GM21360 (cell line): ENCODE measurements at regions not wholly inside any gene's neighbourhood (a gene's known extent, or its start where the extent isn't known, plus 50 kb on each side); places are given as distances from the start of the nearest gene placed in this dataset.

Source experiments
- ATAC-seq: cut with Tn5 transposase; IDR thresholded peaks from one replicate; pipeline ENCODE4 v1.9.1; 2021; ENCODE audit warnings: mild to moderate bottlenecking, moderate library complexity; ENCODE audit not compliant: unreplicated experiment

DNA sequence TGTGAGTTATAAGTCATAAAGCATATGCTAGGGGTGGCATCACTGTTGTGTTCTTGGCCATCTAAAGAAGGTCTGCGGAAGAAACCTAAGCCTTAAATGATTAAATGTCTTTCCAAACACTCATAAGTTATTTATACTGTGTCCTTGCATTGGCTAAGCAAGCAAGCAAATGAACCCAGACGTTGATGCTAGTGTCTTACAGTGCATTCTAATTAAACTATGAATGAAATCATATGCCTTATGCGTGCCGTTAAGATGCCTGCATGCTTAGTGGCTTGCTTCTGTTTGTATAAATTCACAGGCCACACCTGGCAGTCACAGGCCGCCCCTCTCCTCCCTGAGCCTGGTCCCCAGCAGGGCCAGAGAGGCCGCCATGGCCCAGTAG, 49.9 kb downstream of the RIN2 start:
- no peak for ATAC-seq

- ATAC-seq = no peak
Measured at GRCh38 chr20:19808498-19808897, 50.4 kb downstream of the RIN2 start.

DNA sequence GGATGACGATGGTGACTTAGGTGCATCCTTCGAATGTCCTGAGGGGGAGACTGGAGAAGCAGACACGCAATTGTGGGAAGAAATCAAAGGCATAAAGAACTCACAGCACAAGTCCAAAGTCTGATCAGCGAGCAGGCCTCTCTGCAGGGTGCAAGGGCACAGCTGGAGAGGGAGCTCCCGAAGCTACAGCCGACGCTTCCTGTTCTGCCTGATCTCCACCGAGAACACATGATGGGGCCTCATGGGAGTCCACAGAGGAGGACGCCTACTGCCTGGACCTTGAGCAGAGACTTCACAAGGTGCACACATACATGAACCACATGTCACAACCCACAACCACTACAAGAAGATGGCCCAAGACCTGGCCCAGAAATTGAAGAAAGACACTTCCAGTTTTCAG, 51.4 kb downstream of the RIN2 start:
- ATAC-seq = no peak

DNA sequence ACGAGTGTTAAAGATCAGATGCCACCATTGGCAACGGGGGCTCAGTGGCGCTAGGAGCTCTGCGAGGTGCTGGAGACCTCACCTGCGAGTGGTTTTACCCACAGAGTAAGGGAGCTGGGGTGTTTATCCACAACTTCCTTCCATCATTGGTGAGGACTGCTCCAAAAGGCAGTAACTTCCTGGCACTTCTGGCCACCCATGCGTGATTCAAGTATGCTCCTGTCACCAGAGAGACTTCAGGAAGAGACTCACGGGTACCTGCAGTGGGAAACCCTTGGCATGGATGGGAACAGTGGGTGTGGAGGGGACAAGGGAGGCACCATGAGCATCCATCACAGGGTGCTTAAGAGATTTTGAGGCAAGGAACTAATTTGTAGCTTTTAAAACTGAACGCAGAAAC, 53.2 kb downstream of the RIN2 start:
- ATAC-seq = no peak

- no peak for ATAC-seq
Measured at GRCh38 chr20:19812056-19812455, 54.0 kb downstream of the RIN2 start.

DNA sequence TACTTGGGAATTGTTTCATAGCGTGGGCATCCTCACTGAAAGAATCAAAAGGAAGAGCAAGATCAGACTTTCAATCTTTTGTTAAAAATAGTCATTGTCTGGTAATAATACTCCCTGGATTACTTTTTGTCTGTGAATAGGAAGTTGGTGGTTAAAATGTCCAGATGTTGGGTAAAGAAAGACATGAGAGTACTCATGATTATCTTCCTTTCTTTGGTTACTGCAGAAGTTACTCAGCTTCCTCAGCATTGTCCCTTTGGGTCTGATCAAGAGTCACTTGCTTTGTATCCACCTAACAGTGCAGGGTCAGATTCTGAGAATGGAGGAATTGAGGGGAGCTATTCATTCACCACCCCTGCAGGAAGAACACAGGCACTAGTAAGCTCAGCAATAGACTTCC, 54.6 kb downstream of the RIN2 start:
- ATAC-seq = no peak

DNA sequence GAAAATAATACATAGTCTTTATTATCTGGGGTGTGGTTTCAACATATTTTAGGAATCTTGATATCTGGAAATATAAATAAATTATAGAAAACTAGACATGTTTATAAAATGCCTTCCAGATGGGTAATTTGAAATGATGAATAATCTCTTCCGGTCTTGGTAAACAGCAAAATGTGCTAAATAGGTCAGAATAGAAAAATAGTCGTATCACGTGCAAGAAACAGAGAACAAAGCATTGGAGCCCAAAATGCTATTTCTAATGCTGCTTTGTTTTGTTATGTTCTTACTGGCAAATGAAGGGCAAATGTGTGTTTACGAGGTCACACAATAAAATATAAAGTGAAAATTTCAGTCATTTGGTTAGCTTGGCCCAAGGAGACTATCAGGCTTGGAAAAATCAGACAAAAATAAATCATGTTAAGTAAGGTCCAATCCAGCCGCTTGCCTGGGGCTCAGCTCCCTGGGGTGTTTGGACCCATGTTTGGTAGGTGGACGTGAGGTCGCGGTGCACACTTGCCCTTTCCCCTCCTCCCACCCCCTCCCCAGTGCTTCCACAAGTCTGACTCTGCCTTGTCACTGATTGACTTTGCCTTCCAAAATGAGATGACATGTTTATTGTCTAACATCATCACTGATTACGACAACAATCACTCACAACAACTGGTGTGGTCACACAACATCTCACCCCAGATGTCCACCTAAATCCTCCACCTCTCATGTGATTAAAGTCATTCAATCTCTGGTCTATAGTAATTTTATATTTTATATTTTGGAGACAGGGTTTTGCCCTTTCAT, 56.0 kb downstream of the RIN2 start:
- no peak for ATAC-seq

GRCh38 chr20:19815553-19815991, 57.5 kb downstream of the RIN2 start:
- peak; percentile 54 for ATAC-seq

DNA sequence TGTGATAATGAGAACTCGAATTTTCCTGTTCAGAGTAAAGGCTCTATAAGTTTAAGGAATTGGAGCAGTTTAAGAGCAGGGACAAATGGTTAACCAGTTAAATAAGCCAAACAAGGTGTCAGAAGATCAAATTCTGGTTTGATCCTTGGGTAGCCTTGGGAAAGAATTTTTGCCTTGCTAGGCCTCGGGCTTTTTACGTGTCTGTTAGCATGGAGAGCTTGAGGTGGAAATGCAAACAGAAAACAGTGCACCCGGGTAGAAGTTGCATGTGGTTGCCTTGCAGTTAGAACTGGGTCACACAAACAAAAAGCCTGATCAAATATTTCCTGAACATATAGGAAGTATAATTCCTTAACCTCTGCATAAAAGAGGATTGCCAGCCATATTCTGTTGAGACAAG, 58.3 kb downstream of the RIN2 start:
- ATAC-seq = no peak

- no peak for ATAC-seq
Measured at GRCh38 chr20:19817017-19817416, 59.0 kb downstream of the RIN2 start.

- no peak for ATAC-seq
Measured at GRCh38 chr20:19819149-19819548, 61.1 kb downstream of the RIN2 start.

GRCh38 chr20:19820555-19821211, 62.6 kb downstream of the RIN2 start:
- ATAC-seq = no peak

GRCh38 chr20:19821606-19822005, 63.5 kb downstream of the RIN2 start:
- no peak for ATAC-seq

GRCh38 chr20:19823216-19823615, 65.2 kb downstream of the RIN2 start:
- ATAC-seq = no peak

DNA sequence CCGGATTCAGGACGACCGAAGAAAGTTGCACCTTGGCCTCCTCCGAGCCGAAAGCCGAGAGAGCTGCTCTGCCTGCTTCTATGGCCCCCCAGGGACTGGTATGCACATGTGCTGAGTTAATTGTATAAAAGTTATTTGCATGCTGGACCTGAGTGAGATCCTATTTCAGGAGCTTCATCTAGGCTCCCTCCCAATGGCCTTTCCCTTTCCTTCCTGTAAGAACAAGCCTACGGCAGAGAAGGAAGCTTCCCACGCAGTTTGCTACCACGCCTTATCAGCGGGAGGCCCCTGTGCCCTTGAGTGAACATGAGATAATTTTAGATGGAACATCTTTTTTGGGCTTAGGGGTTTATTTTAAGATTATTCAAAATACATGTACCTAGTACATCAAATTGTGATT, 65.9 kb downstream of the RIN2 start:
- ATAC-seq = no peak

- ATAC-seq = no peak
Measured at GRCh38 chr20:19824861-19825260, 66.8 kb downstream of the RIN2 start.

GRCh38 chr20:19826179-19826914, 68.3 kb downstream of the RIN2 start:
- ATAC-seq = no peak

- ATAC-seq = peak; percentile 29
Measured at GRCh38 chr20:19827818-19828217, 69.8 kb downstream of the RIN2 start.

- peak; percentile 85 for ATAC-seq
Measured at GRCh38 chr20:19828232-19828631, 70.2 kb downstream of the RIN2 start.

DNA sequence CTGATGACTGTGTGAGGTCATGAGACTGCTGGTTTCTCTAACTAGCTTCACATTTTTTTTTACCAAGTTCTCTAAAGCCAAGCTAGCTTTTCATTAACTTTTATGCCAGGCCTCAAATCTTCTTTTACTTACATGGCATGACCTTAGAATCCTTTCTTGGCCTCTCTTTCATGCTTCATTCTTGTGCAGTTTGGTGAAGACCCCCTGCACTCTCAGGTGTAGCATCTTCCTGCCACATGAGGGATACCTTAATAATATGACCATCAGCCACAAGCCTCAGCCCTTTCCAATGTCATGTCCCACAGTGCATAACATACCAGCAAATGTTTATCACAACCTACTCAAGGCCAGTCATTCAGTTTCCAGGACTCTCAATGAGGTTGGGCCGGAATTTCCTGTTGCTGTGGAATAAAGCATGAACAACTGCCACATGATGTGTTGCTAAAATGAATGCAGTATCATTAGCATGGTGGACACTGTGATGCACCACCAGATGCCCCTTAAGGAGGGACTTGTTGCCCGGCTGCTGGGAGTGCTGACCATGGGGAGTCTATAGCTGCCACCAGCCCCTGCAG, 72.2 kb downstream of the RIN2 start:
- ATAC-seq = no peak

DNA sequence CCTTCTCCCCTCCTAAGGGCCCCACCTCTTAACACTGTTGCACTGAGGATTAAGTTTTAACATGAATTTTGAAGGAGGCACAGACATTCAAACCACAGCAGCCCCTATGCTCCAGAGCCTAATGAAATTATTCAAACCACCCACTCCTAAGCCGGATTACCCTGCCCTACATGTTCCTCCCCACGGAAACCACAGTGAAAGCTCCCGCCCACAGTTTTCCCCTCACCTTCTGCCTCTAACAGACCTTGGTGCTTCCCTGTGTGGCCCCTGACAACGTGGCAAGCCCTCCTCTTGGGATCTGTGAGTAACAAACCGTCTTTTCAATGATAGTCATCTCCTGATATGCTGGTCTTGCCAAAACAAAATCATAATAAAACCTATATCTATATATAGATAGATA, 74.8 kb downstream of the RIN2 start:
- ATAC-seq = no peak

DNA sequence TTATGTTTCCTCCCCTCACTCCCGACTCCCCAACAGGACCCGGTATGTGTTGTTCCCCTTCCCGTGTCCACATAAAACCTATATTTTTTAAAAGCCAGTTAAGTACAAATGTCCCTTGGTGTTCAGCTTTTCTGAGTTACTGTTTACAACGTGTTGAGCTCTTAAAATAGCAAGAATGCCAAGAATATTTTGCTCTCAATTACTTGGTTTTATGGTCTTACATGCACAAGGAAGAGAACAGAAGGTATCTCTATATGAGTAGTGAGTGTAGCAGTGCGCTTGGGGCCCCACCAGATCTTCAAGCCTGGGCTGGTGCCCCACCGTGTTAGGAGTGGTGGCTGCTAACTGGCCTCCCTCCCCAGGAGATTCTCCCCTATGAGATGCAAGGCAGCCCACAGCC, 75.3 kb downstream of the RIN2 start:
- ATAC-seq = no peak
